Breast epithelium (tissue), 3 donors: ENCODE measurements at regions not wholly inside any gene's neighbourhood (a gene's known extent, or its start where the extent isn't known, plus 50 kb on each side); places are given as distances from the start of the nearest gene placed in this dataset.

Experiments used
- POLR2A ChIP-seq: fragments of 450-650 bp; IDR thresholded peaks from one replicate; pipeline ENCODE4 v1.6.1; 2016; ENCODE audit warnings: antibody characterized with exemption, mild to moderate bottlenecking, moderate library complexity
- POLR2AphosphoS5 ChIP-seq, 3 donors: sonication (generic); formaldehyde crosslinking; IDR thresholded peaks; one replicate each; pipeline ENCODE4 v1.6.1; 2017; ENCODE audit warnings: antibody characterized with exemption in 3 of 3
- TF ChIP-seq, protein P1 (sequence below), 3 donors: fragments of 450-650 bp; IDR thresholded peaks; one replicate each; pipeline ENCODE4 v1.5.1; 2016 to 2017; ENCODE audit warnings: antibody characterized with exemption in 3 of 3, mild to moderate bottlenecking in 3 of 3, moderate library complexity in 3 of 3

DNA sequence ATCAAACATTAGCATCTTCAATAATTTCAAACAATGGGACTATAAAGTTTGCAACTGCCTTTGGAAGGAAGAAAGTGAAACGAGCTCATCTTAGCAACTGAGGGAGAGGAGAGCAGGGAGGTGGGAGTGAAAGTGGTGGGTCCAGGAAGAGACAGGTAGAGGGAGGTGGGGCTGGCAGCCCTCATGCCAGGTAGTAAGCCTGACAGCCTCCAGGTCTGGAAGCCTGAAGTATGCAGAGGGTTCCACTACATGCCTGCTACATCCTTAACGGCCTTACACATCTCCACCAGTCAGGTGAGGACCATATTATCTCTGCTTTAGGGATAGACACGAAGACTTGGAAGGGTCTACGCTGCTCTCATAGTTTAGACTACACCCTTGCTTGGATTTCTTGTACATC is 201.1 kb upstream of the TWIST2 start:
- TF ChIP-seq, protein P1, sequence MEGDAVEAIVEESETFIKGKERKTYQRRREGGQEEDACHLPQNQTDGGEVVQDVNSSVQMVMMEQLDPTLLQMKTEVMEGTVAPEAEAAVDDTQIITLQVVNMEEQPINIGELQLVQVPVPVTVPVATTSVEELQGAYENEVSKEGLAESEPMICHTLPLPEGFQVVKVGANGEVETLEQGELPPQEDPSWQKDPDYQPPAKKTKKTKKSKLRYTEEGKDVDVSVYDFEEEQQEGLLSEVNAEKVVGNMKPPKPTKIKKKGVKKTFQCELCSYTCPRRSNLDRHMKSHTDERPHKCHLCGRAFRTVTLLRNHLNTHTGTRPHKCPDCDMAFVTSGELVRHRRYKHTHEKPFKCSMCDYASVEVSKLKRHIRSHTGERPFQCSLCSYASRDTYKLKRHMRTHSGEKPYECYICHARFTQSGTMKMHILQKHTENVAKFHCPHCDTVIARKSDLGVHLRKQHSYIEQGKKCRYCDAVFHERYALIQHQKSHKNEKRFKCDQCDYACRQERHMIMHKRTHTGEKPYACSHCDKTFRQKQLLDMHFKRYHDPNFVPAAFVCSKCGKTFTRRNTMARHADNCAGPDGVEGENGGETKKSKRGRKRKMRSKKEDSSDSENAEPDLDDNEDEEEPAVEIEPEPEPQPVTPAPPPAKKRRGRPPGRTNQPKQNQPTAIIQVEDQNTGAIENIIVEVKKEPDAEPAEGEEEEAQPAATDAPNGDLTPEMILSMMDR (IDR thresholded peaks at IDR 0.05), result no peak
- TF ChIP-seq POLR2AphosphoS5 (IDR thresholded peaks at IDR 0.05) (no peak), POLR2A (no peak)
